ENCODE measurements at regions not wholly inside any gene's neighbourhood (a gene's known extent, or its start where the extent isn't known, plus 50 kb on each side); places are given as distances from the start of the nearest gene placed in this dataset.

DNA sequence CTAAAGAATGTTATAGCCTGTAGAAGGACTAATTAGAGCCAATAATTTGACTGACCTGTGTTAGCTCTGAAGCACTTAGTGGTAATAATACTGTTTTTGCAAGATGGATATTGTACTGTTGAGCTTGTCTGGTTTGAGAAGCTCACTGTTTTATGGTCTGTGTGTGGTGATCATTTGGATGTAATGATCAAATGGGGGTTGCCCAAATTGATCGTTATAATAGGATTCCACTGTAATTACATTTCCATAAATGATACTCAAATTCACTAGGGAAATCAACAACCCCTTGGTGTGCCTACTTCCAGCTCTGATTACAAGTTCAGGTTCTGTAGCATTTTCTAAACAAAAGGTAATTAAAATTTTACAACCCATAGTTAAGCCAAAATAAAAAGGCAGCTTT, 971.4 kb downstream of the TTLL7 start:
- TF ChIP-seq, protein P1, sequence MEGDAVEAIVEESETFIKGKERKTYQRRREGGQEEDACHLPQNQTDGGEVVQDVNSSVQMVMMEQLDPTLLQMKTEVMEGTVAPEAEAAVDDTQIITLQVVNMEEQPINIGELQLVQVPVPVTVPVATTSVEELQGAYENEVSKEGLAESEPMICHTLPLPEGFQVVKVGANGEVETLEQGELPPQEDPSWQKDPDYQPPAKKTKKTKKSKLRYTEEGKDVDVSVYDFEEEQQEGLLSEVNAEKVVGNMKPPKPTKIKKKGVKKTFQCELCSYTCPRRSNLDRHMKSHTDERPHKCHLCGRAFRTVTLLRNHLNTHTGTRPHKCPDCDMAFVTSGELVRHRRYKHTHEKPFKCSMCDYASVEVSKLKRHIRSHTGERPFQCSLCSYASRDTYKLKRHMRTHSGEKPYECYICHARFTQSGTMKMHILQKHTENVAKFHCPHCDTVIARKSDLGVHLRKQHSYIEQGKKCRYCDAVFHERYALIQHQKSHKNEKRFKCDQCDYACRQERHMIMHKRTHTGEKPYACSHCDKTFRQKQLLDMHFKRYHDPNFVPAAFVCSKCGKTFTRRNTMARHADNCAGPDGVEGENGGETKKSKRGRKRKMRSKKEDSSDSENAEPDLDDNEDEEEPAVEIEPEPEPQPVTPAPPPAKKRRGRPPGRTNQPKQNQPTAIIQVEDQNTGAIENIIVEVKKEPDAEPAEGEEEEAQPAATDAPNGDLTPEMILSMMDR (IDR thresholded peaks at IDR 0.05), result no peak
- TF ChIP-seq POLR2A (IDR thresholded peaks at IDR 0.05), result no peak

All from adrenal gland (tissue), 5 donors.